Neural cell (in vitro differentiated cells): ENCODE measurements at regions not wholly inside any gene's neighbourhood (a gene's known extent, or its start where the extent isn't known, plus 50 kb on each side); places are given as distances from the start of the nearest gene placed in this dataset.

Source experiments
- CTCF ChIP-seq: fragments of 450-650 bp; IDR thresholded peaks from 2 replicates; pipeline ENCODE4 v1.5.1; 2014; ENCODE audit warnings: antibody characterized with exemption, mild to moderate bottlenecking, moderate library complexity; ENCODE audit not compliant: poor library complexity, severe bottlenecking
- EZH2 ChIP-seq: fragments of 200-600, 300-800 bp; shearing (Covaris generic), sonication (generic); IDR thresholded peaks from 2 replicates; pipeline ENCODE4 v1.6.1; 2014; ENCODE audit warnings: antibody characterized with exemption, low read length, borderline replicate concordance, mild to moderate bottlenecking; ENCODE audit not compliant: insufficient read depth, poor library complexity, severe bottlenecking
- POLR2AphosphoS5 ChIP-seq: IDR thresholded peaks from 2 replicates; pipeline ENCODE4 v1.6.1; 2012
- RAD21 ChIP-seq: fragments of 450-650 bp; conservative IDR thresholded peaks from 2 replicates; pipeline ENCODE4 v1.6.1; 2014; ENCODE audit warnings: antibody characterized with exemption, mild to moderate bottlenecking, moderate library complexity
- REST ChIP-seq: IDR thresholded peaks from 2 replicates; pipeline ENCODE4 v1.6.1; 2012; ENCODE audit warnings: borderline replicate concordance
- TAF1 ChIP-seq: IDR thresholded peaks from 2 replicates; pipeline ENCODE4 v1.6.1; 2012; ENCODE audit warnings: low read depth

DNA sequence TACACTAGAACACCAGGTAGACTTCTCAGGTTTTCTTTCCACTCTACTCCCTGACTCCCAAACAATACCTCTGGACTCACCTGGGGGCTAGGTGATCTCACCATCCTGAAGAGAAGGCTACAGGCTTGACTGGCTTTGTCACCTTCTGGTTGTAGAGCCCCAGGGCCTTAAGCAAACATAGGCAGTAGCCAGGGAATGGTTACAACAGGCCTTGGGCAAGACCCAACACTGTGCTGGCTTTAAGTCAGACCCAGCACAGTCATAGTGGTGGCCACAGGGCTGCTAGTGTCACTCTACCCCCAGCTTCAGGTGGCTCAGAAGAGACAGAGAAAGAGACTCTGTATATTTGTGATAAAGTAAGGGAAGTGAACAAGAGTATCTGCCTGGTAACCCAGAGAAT, 118.1 kb upstream of the EMCN start:
- TF ChIP-seq CTCF (no peak), POLR2AphosphoS5 (no peak), RAD21 (no peak), REST (no peak), TAF1 (no peak), EZH2 (no peak)
